Neural cell (in vitro differentiated cells): ENCODE measurements at regions not wholly inside any gene's neighbourhood (a gene's known extent, or its start where the extent isn't known, plus 50 kb on each side); places are given as distances from the start of the nearest gene placed in this dataset.

ENCODE experiments used
- CTCF ChIP-seq: fragments of 450-650 bp; IDR thresholded peaks from 2 replicates; pipeline ENCODE4 v1.5.1; 2014; ENCODE audit warnings: antibody characterized with exemption, mild to moderate bottlenecking, moderate library complexity; ENCODE audit not compliant: poor library complexity, severe bottlenecking
- EP300 ChIP-seq: fragments of 450-650 bp; conservative IDR thresholded peaks from 2 replicates; pipeline ENCODE4 v1.6.1; 2014; ENCODE audit warnings: antibody characterized with exemption, mild to moderate bottlenecking, moderate library complexity; ENCODE audit not compliant: poor library complexity, severe bottlenecking
- EZH2 ChIP-seq: fragments of 200-600, 300-800 bp; shearing (Covaris generic), sonication (generic); IDR thresholded peaks from 2 replicates; pipeline ENCODE4 v1.6.1; 2014; ENCODE audit warnings: antibody characterized with exemption, low read length, borderline replicate concordance, mild to moderate bottlenecking; ENCODE audit not compliant: insufficient read depth, poor library complexity, severe bottlenecking
- POLR2AphosphoS5 ChIP-seq: IDR thresholded peaks from 2 replicates; pipeline ENCODE4 v1.6.1; 2012
- RAD21 ChIP-seq: fragments of 450-650 bp; conservative IDR thresholded peaks from 2 replicates; pipeline ENCODE4 v1.6.1; 2014; ENCODE audit warnings: antibody characterized with exemption, mild to moderate bottlenecking, moderate library complexity
- TAF1 ChIP-seq: IDR thresholded peaks from 2 replicates; pipeline ENCODE4 v1.6.1; 2012; ENCODE audit warnings: low read depth
- TF ChIP-seq, protein P1 (sequence below): IDR thresholded peaks from 2 replicates; pipeline ENCODE4 v1.6.1; 2012; ENCODE audit warnings: borderline replicate concordance

- TF ChIP-seq CTCF (no peak), EZH2 (no peak), POLR2AphosphoS5 (no peak), TAF1 (no peak), RAD21 (no peak), EP300 (no peak)
- TF ChIP-seq, protein P1, sequence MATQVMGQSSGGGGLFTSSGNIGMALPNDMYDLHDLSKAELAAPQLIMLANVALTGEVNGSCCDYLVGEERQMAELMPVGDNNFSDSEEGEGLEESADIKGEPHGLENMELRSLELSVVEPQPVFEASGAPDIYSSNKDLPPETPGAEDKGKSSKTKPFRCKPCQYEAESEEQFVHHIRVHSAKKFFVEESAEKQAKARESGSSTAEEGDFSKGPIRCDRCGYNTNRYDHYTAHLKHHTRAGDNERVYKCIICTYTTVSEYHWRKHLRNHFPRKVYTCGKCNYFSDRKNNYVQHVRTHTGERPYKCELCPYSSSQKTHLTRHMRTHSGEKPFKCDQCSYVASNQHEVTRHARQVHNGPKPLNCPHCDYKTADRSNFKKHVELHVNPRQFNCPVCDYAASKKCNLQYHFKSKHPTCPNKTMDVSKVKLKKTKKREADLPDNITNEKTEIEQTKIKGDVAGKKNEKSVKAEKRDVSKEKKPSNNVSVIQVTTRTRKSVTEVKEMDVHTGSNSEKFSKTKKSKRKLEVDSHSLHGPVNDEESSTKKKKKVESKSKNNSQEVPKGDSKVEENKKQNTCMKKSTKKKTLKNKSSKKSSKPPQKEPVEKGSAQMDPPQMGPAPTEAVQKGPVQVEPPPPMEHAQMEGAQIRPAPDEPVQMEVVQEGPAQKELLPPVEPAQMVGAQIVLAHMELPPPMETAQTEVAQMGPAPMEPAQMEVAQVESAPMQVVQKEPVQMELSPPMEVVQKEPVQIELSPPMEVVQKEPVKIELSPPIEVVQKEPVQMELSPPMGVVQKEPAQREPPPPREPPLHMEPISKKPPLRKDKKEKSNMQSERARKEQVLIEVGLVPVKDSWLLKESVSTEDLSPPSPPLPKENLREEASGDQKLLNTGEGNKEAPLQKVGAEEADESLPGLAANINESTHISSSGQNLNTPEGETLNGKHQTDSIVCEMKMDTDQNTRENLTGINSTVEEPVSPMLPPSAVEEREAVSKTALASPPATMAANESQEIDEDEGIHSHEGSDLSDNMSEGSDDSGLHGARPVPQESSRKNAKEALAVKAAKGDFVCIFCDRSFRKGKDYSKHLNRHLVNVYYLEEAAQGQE, result no peak
Measured at GRCh38 chr2:80815259-80815658, 510.7 kb upstream of the LRRTM1 start.
